ENCODE measurements at regions not wholly inside any gene's neighbourhood (a gene's known extent, or its start where the extent isn't known, plus 50 kb on each side); places are given as distances from the start of the nearest gene placed in this dataset.

DNA sequence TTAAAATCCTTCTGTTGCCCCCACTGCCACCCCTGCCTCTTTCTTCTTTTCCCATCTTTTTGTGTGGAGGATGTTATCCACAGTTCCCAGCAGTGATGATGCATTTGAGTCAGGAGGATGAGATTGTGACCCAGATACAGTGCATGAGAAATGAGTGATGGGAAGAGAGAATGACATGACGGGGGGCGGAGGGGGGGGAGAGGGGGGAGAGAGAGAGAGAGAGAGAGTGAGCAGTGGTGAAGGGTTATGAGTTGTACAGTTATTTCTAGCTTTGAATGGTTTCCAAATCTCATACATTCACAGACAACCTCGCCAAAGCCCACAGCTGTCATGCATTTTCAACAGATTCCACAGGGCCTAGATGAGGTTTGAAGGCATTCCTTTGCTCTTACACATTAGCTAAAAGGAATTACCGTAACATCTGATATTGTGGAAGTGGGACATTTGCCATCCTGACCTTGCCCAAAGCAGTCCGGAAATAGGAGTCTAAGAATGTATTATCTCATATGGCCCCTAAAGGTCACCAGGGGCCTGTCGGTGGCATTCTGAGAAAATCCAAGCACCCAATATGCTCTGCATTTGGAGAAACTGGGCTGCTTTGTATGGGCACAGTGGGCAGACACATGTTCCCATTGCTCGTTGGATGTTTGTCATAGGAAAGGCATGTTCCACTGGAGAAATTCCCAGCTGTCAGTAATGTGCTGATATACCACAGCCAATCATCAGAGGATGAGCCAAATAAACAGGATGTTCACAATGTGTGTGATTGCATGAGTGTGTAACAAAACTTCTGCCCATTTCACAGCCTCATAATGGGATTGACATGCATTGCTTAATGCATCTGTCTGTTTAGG lies 435.8 kb downstream of the SPRY1 start:
- no peak for DNase-seq (ENCODE audit: extremely low read depth in 1 of 2, low read depth in 1 of 2)

DNA sequence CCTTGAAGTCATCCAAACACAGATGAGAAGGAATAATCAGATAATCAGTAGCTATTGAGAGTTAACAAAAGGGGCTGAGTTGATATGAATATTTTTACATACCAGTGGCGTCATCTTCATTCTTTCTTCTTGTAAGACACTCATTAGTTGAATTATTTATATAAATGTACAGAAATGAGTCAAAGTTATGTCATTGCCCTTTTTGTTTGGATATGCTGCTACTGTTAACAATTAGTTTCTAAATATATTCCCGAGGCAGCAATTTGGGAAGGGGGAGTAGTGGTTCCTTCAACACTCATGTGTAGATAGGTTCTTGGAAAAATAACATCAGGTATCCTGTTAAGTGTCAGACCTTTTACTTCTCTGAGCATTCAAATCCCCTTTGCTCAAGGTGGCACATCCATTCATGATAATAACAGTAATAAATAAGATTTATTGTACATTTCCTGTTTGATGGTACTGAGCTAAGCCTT lies 436.6 kb downstream of the SPRY1 start:
- DNase-seq (ENCODE audit: extremely low read depth in 1 of 2, low read depth in 1 of 2): no peak

DNA sequence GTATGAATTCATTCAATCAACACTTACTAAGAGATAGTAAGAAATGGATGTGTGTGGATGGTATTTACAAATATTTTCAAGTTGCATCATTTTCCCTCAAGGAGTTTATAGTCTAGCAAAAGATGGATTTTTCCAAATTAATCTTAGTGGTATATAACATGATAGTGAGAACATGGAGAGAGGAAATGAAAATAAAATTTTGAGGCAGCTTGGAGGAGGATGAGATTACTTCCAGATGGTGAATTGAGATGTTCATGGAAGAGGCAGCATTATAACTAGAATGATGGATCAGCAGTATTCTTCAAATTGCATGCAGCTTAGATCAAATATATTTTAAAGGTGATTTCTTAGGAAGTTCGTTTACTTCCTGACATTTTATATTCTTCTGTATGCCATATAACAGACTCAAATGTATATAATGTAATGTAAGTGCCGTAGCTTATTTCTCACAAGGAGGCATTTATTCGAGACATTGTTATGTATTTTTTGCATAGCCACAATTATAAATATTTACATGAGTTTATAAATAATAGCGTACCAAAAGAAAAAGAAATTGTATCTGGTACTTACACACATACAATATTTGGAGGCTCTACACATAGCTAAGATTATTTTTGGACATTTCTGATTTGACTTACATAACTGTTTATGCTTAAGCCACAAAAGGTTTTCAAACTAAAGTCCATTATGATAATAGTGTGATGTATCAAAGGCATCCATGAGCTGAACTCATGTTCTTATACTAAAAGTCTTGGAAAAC lies 439.4 kb downstream of the SPRY1 start:
- no peak for DNase-seq (ENCODE audit: extremely low read depth in 1 of 2, low read depth in 1 of 2)

DNA sequence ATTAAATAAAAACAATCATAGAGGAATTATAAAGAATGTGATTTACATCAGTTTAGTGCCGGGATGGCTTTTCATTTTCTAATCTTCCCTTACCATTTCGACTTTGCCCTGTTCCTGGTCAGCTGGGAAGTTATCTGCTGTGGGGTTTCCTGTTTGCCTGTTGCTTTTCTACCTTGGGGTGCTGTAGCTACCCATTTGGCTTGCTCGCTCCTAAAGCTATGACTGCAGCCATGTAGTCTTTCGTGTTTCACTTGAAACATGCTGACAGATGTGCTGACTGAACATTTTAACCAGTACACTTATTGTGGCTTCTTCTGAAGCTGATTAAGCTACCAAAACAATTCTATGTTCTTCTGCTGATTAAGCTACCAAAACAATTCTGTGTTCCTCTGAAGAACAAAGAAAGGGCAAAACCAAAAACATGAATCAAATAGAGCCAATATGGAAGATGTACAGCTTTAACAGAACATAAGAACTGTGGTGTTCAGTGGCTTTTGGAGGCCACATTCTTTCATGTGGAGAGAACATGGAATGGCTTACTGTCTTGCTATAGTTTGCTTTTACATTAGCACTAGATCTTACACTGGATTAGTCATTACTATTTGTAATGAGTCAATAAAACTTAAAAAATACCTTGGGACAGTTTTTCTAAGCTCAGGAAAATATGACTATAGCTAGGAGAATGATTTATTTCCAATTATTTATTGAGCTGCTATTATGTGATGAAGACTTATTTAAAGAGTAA lies 440.4 kb downstream of the SPRY1 start:
- no peak for DNase-seq (ENCODE audit: extremely low read depth in 1 of 2, low read depth in 1 of 2)

DNA sequence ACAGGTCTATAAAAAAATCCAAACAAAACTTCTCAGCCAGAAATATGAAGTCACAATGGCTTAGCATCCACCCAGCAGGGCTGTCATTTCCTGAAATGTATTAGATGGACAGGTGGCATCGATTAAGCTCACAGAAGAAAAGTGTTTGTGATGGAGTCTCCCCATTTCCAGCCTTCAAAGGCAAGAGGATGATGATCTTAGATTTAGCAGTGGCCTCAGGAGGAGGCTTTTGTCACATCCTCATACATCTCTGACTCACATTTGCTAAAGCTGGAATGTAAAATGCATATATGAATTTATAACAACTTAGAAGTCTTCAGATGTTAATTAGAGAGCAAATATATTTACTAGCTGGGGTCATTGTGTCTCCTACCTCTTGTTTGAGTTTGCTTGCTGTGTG lies 441.9 kb downstream of the SPRY1 start:
- no peak for DNase-seq (ENCODE audit: extremely low read depth in 1 of 2, low read depth in 1 of 2)

DNA sequence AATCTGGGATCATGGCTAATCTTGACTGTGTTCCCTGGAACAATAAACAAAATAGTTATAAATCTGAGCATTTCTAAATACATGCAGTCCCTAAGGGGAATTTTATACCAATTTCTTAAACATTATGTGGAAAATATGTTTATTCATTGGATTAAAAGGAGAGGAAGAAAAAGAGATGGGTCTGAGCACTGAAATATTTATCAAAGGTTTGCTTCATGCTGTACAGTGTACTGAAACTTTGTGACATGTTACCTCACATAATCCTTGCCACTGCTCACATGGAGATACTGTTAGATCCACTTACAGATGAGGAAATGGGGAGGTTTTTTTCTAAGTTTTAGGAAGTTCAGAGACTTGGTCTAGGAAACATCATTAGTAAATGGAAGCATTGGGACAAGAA lies 443.6 kb downstream of the SPRY1 start:
- no peak for DNase-seq (ENCODE audit: extremely low read depth in 1 of 2, low read depth in 1 of 2)

DNA sequence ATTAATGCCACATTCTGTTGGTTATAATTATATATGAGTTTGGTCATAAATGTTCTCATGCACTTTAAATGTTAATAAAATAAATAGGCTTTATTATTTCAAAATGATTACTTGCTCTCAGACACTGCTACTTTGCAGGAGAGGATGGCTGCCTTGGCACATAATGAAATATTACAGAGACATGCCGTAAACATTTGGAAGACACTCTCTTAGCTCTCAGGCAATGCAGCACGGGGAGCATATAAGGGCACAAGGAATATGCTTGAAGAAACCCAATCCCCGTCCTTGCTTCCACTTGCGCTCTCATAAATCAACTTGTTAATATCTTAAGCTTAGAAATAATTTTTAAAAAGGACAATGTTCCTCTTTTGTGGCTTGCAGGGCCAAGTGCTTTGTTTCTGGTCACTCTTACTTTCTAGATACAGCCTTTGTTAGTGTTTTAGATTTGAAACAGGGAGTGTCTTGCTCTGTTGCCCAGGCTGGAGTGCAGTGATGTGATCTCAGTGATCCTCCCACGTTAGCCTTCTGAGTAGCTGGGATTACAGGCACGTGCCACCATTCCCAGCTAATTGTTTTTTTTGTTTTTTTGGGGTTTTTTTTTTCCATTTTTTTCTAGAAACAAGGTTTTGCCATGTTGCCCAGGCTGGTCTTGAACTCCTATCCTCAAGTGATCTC lies 445.0 kb downstream of the SPRY1 start:
- DNase-seq (ENCODE audit: extremely low read depth in 1 of 2, low read depth in 1 of 2): no peak

DNA sequence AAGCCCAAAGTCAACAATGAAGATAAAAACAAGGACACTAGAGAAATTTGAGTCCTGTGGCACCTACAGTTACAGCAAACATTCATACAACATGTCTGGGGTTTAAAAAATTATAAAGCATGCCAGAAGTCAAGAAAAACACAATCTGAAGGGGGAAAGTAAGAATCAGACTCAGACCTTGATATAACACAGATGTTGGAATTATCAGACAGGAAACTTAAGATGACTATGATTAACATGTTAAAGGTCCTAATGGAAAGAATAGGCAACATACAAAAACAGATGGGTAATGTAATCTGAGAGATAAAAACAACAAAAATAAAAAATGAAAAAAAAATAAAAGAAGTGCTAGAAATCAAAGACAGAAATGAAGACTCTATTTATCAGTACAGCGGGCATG lies 446.5 kb downstream of the SPRY1 start:
- no peak for DNase-seq (ENCODE audit: extremely low read depth in 1 of 2, low read depth in 1 of 2)

DNA sequence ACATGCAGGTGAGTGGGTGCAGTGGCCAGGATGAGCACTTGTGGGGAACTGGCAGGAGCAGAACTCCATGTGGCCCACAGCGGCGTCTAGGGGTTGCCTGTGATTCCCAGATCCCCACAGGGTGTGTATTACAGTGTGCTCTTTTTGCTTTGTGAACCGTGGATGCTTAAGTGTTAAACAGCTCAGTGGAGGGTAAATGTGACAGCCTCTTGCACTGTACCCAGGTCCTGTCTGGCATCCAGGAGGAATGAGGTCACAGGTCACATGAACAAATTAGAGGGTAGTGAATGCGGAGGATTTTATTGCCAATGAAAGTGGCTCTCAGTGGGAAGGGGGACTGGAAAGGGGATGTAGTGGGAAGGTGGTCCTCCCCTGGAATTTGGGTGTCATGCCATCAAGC lies 447.8 kb downstream of the SPRY1 start:
- no peak for DNase-seq (ENCODE audit: extremely low read depth in 1 of 2, low read depth in 1 of 2)

DNA sequence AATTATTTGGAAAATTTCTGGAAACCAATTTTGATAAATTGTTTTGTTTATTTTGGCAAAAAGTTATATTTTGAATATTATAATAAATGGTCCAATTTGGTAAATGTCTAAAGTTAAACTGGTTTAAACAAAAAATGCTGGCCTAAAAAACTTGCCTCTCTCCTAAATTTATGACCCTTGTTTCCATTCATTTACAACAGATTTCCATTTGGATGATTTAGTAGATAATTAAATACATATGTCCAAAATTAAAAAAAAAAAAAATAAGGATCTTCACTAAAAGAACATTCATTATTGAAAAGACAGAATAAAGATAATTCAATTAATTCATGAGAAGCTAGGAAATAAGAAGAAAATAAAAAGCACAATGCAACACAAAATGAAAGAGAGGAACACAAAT lies 449.5 kb downstream of the SPRY1 start:
- DNase-seq (ENCODE audit: extremely low read depth in 1 of 2, low read depth in 1 of 2): no peak

DNA sequence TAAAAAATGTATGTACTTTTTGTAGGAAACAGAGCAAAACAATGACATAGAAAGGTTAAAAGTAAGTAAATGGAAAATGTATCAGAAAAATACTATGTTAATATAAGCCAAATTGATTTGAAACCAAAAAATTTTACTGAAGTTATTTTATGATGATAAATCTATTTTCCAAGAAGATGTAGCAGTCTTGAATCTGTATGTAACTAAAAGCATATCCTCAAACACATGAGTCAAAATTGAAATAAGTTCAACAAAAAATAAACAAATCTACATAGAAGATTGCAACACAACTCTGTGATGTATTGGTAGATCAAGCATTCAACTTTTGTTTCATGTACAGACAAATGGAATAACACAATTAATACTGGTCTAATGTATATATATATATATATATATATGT lies 450.0 kb downstream of the SPRY1 start:
- no peak for DNase-seq (ENCODE audit: extremely low read depth in 1 of 2, low read depth in 1 of 2)

DNA sequence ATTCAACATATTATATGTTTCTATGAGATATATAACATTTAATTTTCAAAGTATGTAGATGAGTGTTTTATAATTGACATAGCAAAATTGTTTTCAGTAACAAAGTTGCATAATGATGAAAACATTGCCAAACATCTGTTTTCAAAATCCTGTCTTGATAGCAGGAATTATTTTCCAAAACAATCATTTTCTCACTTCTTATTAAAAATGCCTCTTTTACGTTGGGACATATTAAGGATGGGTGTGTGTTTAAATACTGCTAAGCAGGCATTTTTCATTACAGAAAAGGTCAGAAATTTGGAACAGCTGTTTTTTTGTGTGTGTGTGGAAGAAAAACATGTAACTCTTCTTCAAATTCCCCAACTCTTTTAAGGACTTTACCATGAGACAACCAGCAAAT lies 452.0 kb downstream of the SPRY1 start:
- no peak for DNase-seq (ENCODE audit: extremely low read depth in 1 of 2, low read depth in 1 of 2)

DNA sequence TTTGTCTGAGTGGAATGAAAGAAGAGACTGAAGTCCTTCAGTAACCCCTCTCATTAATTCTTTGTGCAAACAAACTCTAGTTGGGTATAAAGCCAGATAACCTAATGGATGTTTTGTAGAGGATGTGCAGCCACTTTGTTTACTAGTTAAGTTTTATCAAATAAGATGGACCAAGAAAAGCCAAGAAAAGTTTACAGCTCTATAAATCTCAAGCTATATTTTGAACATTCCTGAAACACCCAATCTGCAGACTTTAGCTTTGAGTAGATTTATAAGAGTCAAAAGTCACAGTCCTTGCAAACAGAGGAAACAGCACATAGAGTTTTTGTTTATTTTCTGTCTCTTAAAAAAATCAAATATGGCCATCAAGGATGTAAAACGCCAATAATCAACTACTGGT lies 452.9 kb downstream of the SPRY1 start:
- no peak for DNase-seq (ENCODE audit: extremely low read depth in 1 of 2, low read depth in 1 of 2)

DNA sequence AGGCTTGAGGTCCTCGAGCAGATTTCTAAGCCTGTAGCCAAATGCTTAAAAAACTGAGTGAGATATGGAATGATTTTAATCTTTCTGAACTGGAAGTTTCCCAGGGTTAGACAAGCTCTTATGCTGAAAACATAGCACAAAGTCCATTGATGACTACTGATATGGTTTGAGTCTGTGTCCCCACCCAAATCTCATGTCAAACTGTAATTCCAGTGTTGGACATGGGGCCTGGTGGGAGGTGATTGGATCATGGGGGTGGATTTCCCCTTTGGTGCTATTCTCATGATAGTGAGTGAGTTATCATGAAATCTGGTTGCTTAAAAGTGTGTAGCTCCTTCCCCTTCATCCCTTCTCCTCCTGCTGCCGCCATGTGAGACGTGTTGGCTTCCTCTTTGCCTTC lies 454.9 kb downstream of the SPRY1 start:
- DNase-seq (ENCODE audit: extremely low read depth in 1 of 2, low read depth in 1 of 2): no peak

DNA sequence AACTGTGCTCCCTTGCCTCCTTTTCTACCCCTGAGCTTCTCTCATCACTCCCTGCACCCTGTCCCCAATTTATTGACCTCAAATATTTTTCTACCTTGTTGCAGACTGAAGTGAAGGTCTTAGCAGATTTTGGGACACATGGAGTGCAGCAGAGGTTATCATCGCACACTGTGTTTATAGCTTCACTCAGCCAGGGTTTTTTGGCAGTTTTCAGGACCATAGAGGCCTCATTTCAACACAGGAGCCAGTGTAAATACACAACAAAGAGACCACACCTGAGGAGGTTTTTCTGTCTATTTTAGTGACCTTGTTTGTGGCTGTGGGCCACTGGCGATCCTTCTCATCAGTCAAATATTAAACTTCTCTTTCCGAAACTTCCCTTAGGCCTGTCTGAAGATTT lies 457.1 kb downstream of the SPRY1 start:
- DNase-seq (ENCODE audit: extremely low read depth in 1 of 2, low read depth in 1 of 2): no peak

DNA sequence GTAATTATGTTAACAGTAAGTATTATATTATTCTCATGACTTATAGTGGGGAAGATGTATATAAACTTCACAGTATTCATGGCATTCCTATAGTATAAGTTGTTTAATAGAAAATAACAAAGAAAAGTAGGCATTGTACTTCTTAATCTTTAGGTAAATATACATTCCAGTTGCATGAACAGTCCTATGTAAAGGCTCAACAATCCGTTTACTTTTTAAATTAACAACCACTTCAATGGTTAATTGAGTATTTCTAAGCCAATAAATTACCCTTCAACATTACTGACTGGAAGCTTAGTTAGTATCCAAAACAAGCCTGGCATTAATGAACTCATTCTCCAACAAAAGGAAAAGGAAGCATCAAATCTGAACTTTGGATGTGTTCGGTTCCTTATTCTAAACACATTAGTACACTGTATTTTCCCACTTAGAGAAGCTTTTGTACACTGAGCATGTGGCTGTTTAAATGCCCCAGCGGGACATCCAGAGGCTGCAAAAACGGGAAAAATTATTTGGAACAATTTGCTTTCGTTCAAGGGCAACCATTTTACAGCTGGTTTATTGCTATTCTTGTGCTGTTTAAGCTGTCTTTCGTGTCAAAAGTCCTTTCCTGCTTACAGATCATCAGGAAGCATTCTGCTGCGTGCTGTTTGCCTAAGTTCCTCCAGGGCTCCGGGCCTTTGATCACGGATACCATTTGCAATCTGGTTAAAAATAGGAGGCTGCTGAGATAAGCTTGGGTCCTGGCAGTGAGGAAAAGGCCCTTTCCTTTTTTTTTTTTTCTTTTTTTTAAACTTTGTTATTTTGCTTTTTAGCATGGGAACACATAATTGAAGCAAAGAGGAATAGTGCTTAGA lies 460.3 kb downstream of the SPRY1 start:
- DNase-seq (ENCODE audit: extremely low read depth in 1 of 2, low read depth in 1 of 2): no peak

DNA sequence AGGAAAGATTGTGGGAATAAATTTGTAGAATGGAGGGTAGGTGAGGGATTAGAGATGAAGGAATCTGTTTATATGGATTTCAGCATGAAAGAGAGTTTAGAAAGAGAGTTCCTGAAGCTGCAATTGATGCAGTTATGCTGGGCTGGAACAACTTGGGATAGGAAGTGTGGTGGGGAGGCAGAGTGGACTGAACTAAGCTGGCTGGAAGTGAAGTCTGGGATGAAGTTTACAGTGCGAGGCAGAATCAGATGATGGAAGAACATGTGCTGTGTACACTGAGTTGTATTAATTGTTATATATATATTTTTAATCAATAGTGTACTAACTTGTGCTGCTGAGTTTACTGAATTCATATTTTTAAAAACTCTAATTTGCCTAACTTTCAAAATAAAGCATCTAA lies 461.9 kb downstream of the SPRY1 start:
- DNase-seq (ENCODE audit: extremely low read depth in 1 of 2, low read depth in 1 of 2): no peak

DNA sequence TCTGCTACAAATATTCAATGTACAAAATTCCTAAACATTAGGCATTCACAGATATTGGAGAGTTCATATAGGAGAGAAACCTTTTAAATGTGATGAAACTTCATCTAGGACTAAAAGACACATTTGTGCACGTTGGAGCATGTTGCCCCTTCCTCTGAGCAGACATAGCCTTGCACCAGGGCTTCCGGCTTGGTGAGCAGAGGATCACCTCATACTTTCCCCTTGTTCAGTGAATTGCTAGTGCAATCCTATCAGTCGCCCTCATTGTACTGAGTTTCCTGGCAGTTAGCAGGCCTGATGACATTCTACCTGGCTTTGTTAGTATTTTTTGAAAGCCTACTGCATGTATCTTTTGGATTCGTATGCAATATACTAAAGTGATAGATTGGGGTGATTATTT lies 466.2 kb downstream of the SPRY1 start:
- DNase-seq (ENCODE audit: extremely low read depth in 1 of 2, low read depth in 1 of 2): no peak

DNA sequence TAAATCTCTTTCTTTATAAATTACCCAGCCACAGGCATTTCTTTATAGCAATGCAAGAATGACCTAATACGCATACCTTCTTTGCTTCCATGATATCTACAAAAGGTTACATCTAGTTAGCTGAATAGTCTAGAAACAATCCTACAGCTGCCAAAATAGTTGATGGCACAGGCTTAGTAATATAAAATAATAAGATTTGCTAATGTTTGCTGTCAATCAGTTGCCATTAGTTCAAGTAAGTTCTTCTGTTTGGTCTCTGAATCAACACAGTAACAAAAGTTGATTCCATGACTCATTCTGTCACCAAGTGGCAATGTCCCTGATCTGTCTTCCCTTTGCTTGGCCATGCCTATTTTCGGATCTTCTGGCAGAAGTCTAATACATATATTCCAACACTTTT lies 470.2 kb downstream of the SPRY1 start:
- no peak for DNase-seq (ENCODE audit: extremely low read depth in 1 of 2, low read depth in 1 of 2)

DNA sequence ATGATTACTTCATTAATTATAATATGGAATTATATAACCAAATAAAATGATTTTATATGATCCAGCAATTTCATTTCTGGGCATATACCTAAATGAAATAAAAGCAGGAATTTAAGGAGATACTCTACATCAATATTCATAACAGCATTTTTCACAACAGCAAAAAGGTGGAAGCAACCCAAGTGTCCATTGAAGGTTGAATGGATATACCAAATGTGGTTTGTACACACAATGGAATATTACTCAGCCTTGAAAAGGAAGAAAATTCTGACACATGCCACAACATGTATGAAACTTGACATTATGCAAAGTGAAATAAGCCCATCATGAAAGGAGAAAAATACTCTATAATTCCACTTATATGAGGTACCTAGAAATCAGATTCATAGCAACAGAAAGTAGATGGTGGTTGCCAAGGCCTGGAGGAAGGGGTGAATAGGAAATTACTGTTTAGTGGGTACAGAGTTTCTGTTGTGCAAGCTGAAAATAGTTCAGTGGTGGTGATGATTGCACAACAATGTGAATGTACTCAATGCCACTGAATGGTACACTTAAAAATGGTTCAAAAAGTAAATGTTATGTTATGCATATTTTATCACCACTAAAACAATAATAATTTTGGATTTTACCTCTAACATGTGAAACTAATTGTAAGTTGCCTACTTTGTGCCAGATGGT lies 471.5 kb downstream of the SPRY1 start:
- no peak for DNase-seq (ENCODE audit: extremely low read depth in 1 of 2, low read depth in 1 of 2)
